Activated T-cell treated with anti-CD3 and anti-CD28 coated beads for 24 hours (primary cell): ENCODE measurements at regions not wholly inside any gene's neighbourhood (a gene's known extent, or its start where the extent isn't known, plus 50 kb on each side); places are given as distances from the start of the nearest gene placed in this dataset.

Experiments used
- DNase-seq: peaks from one replicate; pipeline ENCODE4 v3.0.0-alpha.2; 2020; ENCODE audit warnings: low read depth

GRCh38 chr15:37581866-37582532, 352.4 kb upstream of the TMCO5A start:
- DNase-seq, result no peak

GRCh38 chr15:37582852-37583251, 351.6 kb upstream of the TMCO5A start:
- no peak for DNase-seq

- DNase-seq, result no peak
These were observed 348.3 kb upstream of the TMCO5A start for GRCh38 chr15:37586011-37586583.

- DNase-seq, result no peak
These were observed 347.5 kb upstream of the TMCO5A start for GRCh38 chr15:37586976-37587375.

- DNase-seq, result no peak
These were observed 340.0 kb upstream of the TMCO5A start for GRCh38 chr15:37594417-37594816.

- no peak for DNase-seq
These were observed 338.9 kb upstream of the TMCO5A start for GRCh38 chr15:37595426-37595970.

- DNase-seq, result no peak
These were observed 335.3 kb upstream of the TMCO5A start for GRCh38 chr15:37599156-37599555.

GRCh38 chr15:37616215-37616614, 318.2 kb upstream of the TMCO5A start:
- DNase-seq, result no peak

- DNase-seq, result no peak
These were observed 316.1 kb upstream of the TMCO5A start for GRCh38 chr15:37618353-37618752.

- no peak for DNase-seq
These were observed 314.9 kb upstream of the TMCO5A start for GRCh38 chr15:37619358-37620042.

GRCh38 chr15:37625576-37625975, 308.9 kb upstream of the TMCO5A start:
- DNase-seq, result no peak

- no peak for DNase-seq
These were observed 305.9 kb upstream of the TMCO5A start for GRCh38 chr15:37628507-37628906.

GRCh38 chr15:37636736-37637135, 297.7 kb upstream of the TMCO5A start:
- DNase-seq, result no peak

- no peak for DNase-seq
These were observed 296.3 kb upstream of the TMCO5A start for GRCh38 chr15:37638116-37638515.

- no peak for DNase-seq
These were observed 295.7 kb upstream of the TMCO5A start for GRCh38 chr15:37638691-37639090.

GRCh38 chr15:37652646-37653417, 281.6 kb upstream of the TMCO5A start:
- no peak for DNase-seq

- DNase-seq, result no peak
These were observed 256.3 kb upstream of the TMCO5A start for GRCh38 chr15:37678124-37678523.

GRCh38 chr15:37679627-37680026, 254.8 kb upstream of the TMCO5A start:
- DNase-seq, result no peak

- no peak for DNase-seq
These were observed 252.1 kb upstream of the TMCO5A start for GRCh38 chr15:37682304-37682703.

GRCh38 chr15:37691911-37692310, 242.5 kb upstream of the TMCO5A start:
- DNase-seq, result no peak

- DNase-seq, result no peak
These were observed 240.5 kb upstream of the TMCO5A start for GRCh38 chr15:37693926-37694325.

GRCh38 chr15:37695719-37696118, 238.7 kb upstream of the TMCO5A start:
- DNase-seq, result no peak
